ENCODE measurements at regions not wholly inside any gene's neighbourhood (a gene's known extent, or its start where the extent isn't known, plus 50 kb on each side); places are given as distances from the start of the nearest gene placed in this dataset.
"Not testable (repeated sequence)": the region's sequence is repeated elsewhere in the genome, so short reads cannot be mapped to it uniquely, and the experiment has no call there.

GRCh38 chr2:31778153-31778552, 197.4 kb upstream of the SRD5A2 start:
- TF ChIP-seq, protein P1, sequence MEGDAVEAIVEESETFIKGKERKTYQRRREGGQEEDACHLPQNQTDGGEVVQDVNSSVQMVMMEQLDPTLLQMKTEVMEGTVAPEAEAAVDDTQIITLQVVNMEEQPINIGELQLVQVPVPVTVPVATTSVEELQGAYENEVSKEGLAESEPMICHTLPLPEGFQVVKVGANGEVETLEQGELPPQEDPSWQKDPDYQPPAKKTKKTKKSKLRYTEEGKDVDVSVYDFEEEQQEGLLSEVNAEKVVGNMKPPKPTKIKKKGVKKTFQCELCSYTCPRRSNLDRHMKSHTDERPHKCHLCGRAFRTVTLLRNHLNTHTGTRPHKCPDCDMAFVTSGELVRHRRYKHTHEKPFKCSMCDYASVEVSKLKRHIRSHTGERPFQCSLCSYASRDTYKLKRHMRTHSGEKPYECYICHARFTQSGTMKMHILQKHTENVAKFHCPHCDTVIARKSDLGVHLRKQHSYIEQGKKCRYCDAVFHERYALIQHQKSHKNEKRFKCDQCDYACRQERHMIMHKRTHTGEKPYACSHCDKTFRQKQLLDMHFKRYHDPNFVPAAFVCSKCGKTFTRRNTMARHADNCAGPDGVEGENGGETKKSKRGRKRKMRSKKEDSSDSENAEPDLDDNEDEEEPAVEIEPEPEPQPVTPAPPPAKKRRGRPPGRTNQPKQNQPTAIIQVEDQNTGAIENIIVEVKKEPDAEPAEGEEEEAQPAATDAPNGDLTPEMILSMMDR (conservative IDR thresholded peaks at IDR 0.05), result no peak

GRCh38 chr2:31770741-31771140, 190.0 kb upstream of the SRD5A2 start:
- H3K27ac Mint-ChIP-seq (ENCODE audit: unreplicated experiment), result no peak overlapping the region
- no peak overlapping the region for H3K4me3 Mint-ChIP-seq
- DNase-seq (ENCODE audit: low read depth, low spot score), result no peak
- no peaks in the 10 kb centered on the region for H3K9me3 Mint-ChIP-seq
- H3K4me1 Mint-ChIP-seq, result no peaks in the 10 kb centered on the region
- TF ChIP-seq, protein P1 (conservative IDR thresholded peaks at IDR 0.05), result no peak
- H3K36me3 Mint-ChIP-seq (ENCODE audit: low read depth), result no peaks in the 10 kb centered on the region
- peaks cover 4% of the 10 kb centered on the region for H3K27me3 Mint-ChIP-seq (ENCODE audit: low read depth)

More at GRCh38 chr2:31778153-31778552, 197.4 kb upstream of the SRD5A2 start:
- Mint-ChIP-seq H3K9me3 (peaks cover 8% of the 10 kb centered on the region), H3K4me3 (no peak overlapping the region), H3K27ac (ENCODE audit: unreplicated experiment) (no peak overlapping the region), H3K36me3 (ENCODE audit: low read depth) (no peaks in the 10 kb centered on the region), H3K4me1 (no peaks in the 10 kb centered on the region), H3K27me3 (ENCODE audit: low read depth) (peaks cover 37% of the 10 kb centered on the region)
- no peak for DNase-seq (ENCODE audit: low read depth, low spot score)

- H3K36me3 Mint-ChIP-seq (ENCODE audit: low read depth), result no peaks in the 10 kb centered on the region
- H3K27me3 Mint-ChIP-seq (ENCODE audit: low read depth), result no peaks in the 10 kb centered on the region
- peaks cover 3% of the 10 kb centered on the region for H3K9me3 Mint-ChIP-seq
- H3K27ac Mint-ChIP-seq (ENCODE audit: unreplicated experiment), result no peak overlapping the region
- no peaks in the 10 kb centered on the region for H3K4me1 Mint-ChIP-seq
- TF ChIP-seq, protein P1 (conservative IDR thresholded peaks at IDR 0.05), result no peak
- no peak overlapping the region for H3K4me3 Mint-ChIP-seq
- DNase-seq (ENCODE audit: low read depth, low spot score), result no peak
These were observed 184.6 kb upstream of the SRD5A2 start for GRCh38 chr2:31765078-31765945.

GRCh38 chr2:31764169-31764568, 183.4 kb upstream of the SRD5A2 start:
- H3K27me3 Mint-ChIP-seq (ENCODE audit: low read depth), result no peaks in the 10 kb centered on the region
- no peak for DNase-seq (ENCODE audit: low read depth, low spot score)
- H3K36me3 Mint-ChIP-seq (ENCODE audit: low read depth), result no peaks in the 10 kb centered on the region
- H3K4me3 Mint-ChIP-seq, result no peak overlapping the region
- H3K27ac Mint-ChIP-seq (ENCODE audit: unreplicated experiment), result no peak overlapping the region
- no peaks in the 10 kb centered on the region for H3K4me1 Mint-ChIP-seq
- TF ChIP-seq, protein P1 (conservative IDR thresholded peaks at IDR 0.05), result no peak
- H3K9me3 Mint-ChIP-seq, result peaks cover 3% of the 10 kb centered on the region

- no peak for DNase-seq (ENCODE audit: low read depth, low spot score)
- TF ChIP-seq, protein P1 (conservative IDR thresholded peaks at IDR 0.05), result no peak
- H3K27me3 Mint-ChIP-seq (ENCODE audit: low read depth), result peaks cover 5% of the 10 kb centered on the region
- no peaks in the 10 kb centered on the region for H3K36me3 Mint-ChIP-seq (ENCODE audit: low read depth)
- H3K4me1 Mint-ChIP-seq, result no peaks in the 10 kb centered on the region
- H3K9me3 Mint-ChIP-seq, result peaks cover 3% of the 10 kb centered on the region
- no peak overlapping the region for H3K4me3 Mint-ChIP-seq
- no peak overlapping the region for H3K27ac Mint-ChIP-seq (ENCODE audit: unreplicated experiment)
These were observed 181.3 kb upstream of the SRD5A2 start for GRCh38 chr2:31762085-31762484.

DNA sequence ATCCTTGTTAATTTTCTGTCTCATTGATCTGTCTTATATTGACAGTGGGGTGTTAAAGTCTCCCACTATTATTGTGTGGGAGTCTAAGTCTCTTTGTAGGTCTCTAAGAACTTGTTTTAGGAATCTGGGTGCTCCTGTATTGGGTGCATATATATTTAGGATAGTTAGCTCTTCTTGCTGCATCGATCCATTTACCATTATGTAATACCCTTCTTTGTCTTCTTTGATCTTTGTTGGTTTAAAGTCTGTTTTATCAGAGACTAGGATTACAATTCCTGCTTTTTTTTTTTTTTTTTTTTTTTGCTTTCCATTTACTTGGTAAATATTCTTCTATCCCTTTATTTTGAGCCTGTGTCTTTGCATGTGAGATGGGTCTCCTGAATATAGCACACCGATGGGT, 176.6 kb upstream of the SRD5A2 start:
- H3K27ac Mint-ChIP-seq (ENCODE audit: unreplicated experiment); H3K36me3 Mint-ChIP-seq (ENCODE audit: low read depth); H3K27me3 Mint-ChIP-seq (ENCODE audit: low read depth); DNase-seq (ENCODE audit: low read depth, low spot score); H3K9me3 Mint-ChIP-seq; H3K4me1 Mint-ChIP-seq; H3K4me3 Mint-ChIP-seq: not testable (repeated sequence)

DNA sequence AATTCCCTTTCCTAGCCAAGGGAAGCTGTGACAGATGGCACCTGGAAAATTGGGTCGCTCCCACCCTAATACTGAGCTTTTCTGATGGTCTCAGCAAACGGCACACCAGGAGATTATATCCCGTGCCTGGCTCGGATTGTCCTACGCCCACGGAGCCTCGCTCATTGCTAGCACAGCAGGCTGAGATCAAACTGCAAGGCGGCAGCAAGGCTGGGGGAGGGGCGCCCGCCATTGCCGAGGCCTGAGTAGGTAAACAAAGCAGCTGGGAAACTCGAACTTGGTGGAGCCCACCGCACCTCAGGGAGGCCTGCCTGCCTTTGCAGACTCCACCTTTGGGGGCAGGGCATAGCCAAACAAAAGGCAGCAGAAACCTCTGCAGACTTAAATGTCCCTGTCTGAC, 168.0 kb upstream of the SRD5A2 start:
- not testable (repeated sequence) for DNase-seq (ENCODE audit: low read depth, low spot score); H3K27me3 Mint-ChIP-seq (ENCODE audit: low read depth); H3K4me1 Mint-ChIP-seq; H3K27ac Mint-ChIP-seq (ENCODE audit: unreplicated experiment); H3K4me3 Mint-ChIP-seq; H3K9me3 Mint-ChIP-seq; H3K36me3 Mint-ChIP-seq (ENCODE audit: low read depth)

All from neural crest cell (in vitro differentiated cells).